ENCODE measurements at regions not wholly inside any gene's neighbourhood (a gene's known extent, or its start where the extent isn't known, plus 50 kb on each side); places are given as distances from the start of the nearest gene placed in this dataset.

GRCh38 chr9:6160579-6160978 is 55.0 kb upstream of the IL33 start:
- TF ChIP-seq POLR2A (IDR thresholded peaks at IDR 0.05): no peak
- no peak for TF ChIP-seq CTCF (IDR thresholded peaks at IDR 0.05)
- TF ChIP-seq EP300 (IDR thresholded peaks at IDR 0.05): no peak
